Esophagus muscularis mucosa (tissue), 4 donors: ENCODE measurements at regions not wholly inside any gene's neighbourhood (a gene's known extent, or its start where the extent isn't known, plus 50 kb on each side); places are given as distances from the start of the nearest gene placed in this dataset.

Experiments used
- CTCF ChIP-seq, 3 experiments: fragments of 200-600 bp in 2 of 3; fragments of 450-650 bp in 1 of 3; sonication (generic) in 2 of 3; IDR thresholded peaks; one replicate each; pipeline ENCODE4 v1.5.1; 2017 to 2019; ENCODE audit warnings: antibody characterized with exemption in 3 of 3, mild to moderate bottlenecking in 2 of 3, moderate library complexity in 1 of 3
- EP300 ChIP-seq: sonication (generic); formaldehyde crosslinking; IDR thresholded peaks from one replicate; pipeline ENCODE4 v1.6.1; 2017; ENCODE audit warnings: antibody characterized with exemption
- POLR2A ChIP-seq: fragments of 450-650 bp; IDR thresholded peaks from one replicate; pipeline ENCODE4 v1.6.1; 2017; ENCODE audit warnings: antibody characterized with exemption, moderate library complexity, mild to moderate bottlenecking, low read depth

DNA sequence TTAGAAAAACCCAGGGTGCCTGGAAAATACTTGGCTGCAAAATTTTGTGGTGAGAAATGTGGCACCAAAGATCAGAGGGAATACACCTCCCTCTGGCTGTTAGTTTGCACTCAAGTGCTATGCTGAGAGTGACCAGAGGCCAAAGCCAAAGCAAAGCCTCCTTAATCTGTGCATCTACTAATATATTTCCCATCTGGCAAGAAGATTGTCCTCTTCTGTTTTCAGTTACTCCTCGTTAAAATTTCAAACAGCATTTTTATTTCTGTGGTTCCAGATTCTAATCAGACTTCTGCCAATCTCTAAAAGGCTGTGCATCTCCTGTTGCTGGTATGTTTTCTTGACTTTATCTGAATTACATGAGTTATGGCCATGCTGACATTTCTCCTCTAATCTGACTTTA is 327.4 kb downstream of the TBX15 start:
- TF ChIP-seq CTCF (IDR thresholded peaks at IDR 0.05) (no peak), EP300 (no peak), POLR2A (no peak)
